Eye (tissue), 1 donor: ENCODE measurements at regions not wholly inside any gene's neighbourhood (a gene's known extent, or its start where the extent isn't known, plus 50 kb on each side); places are given as distances from the start of the nearest gene placed in this dataset.
A peak's percentile ranks its signal among the peaks of the same experiment; 100 is the strongest.
"Not testable (repeated sequence)": the region's sequence is repeated elsewhere in the genome, so short reads cannot be mapped to it uniquely, and the experiment has no call there.

Source experiments
- DNase-seq: peaks from one replicate; pipeline ENCODE4 v3.0.0-alpha.2; 2015

- not testable (repeated sequence) for DNase-seq
Observed at GRCh38 chr1:245061808-245062207, 93.0 kb upstream of the KIF26B start.

GRCh38 chr1:245060684-245061374 lies 94.0 kb upstream of the KIF26B start:
- DNase-seq, result peak; percentile 9

GRCh38 chr1:245059806-245060424 lies 94.9 kb upstream of the KIF26B start:
- no peak for DNase-seq

- no peak for DNase-seq
Observed at GRCh38 chr1:245058882-245059281, 95.9 kb upstream of the KIF26B start.

- DNase-seq, result no peak
Observed at GRCh38 chr1:245058436-245058835, 96.3 kb upstream of the KIF26B start.

GRCh38 chr1:245056913-245057312 lies 97.9 kb upstream of the KIF26B start:
- no peak for DNase-seq

- not testable (repeated sequence) for DNase-seq
Observed at GRCh38 chr1:245056296-245056695, 98.5 kb upstream of the KIF26B start.

GRCh38 chr1:245055752-245056151 lies 99.0 kb upstream of the KIF26B start:
- no peak for DNase-seq

- no peak for DNase-seq
Observed at GRCh38 chr1:245054507-245055270, 100.1 kb upstream of the KIF26B start.

- DNase-seq, result no peak
Observed at GRCh38 chr1:245054105-245054504, 100.7 kb upstream of the KIF26B start.

- DNase-seq, result no peak
Observed at GRCh38 chr1:245052258-245052657, 102.5 kb upstream of the KIF26B start.

GRCh38 chr1:245051349-245052221 lies 103.2 kb upstream of the KIF26B start:
- no peak for DNase-seq

- peak; percentile 36 for DNase-seq
Observed at GRCh38 chr1:245046769-245047168, 108.0 kb upstream of the KIF26B start.

GRCh38 chr1:245046315-245046714 lies 108.5 kb upstream of the KIF26B start:
- no peak for DNase-seq

GRCh38 chr1:245045087-245045881 lies 109.5 kb upstream of the KIF26B start:
- DNase-seq, result no peak

GRCh38 chr1:245043611-245043940 lies 111.2 kb upstream of the KIF26B start:
- no peak for DNase-seq

GRCh38 chr1:245041058-245041698 lies 113.6 kb upstream of the KIF26B start:
- DNase-seq, result no peak

- no peak for DNase-seq
Observed at GRCh38 chr1:245039196-245039595, 115.6 kb upstream of the KIF26B start.

GRCh38 chr1:245036102-245036501 lies 118.7 kb upstream of the KIF26B start:
- no peak for DNase-seq

GRCh38 chr1:245031041-245031440 lies 123.7 kb upstream of the KIF26B start:
- DNase-seq, result no peak

- DNase-seq, result no peak
Observed at GRCh38 chr1:245026247-245026646, 128.5 kb upstream of the KIF26B start.

GRCh38 chr1:245025525-245025924 lies 129.3 kb upstream of the KIF26B start:
- DNase-seq, result no peak
